ENCODE measurements at regions not wholly inside any gene's neighbourhood (a gene's known extent, or its start where the extent isn't known, plus 50 kb on each side); places are given as distances from the start of the nearest gene placed in this dataset.
"Not testable (repeated sequence)": the region's sequence is repeated elsewhere in the genome, so short reads cannot be mapped to it uniquely, and the experiment has no call there.

- peak in 1 of 2 experiments; percentile 63 for DNase-seq
Observed at GRCh38 chr17:77786740-77787505, 171.6 kb upstream of the TNRC6C start.

- peak; percentile 71 to 84 for DNase-seq
Observed at GRCh38 chr17:77790143-77790829, 168.2 kb upstream of the TNRC6C start.

GRCh38 chr17:77792626-77793025, 165.9 kb upstream of the TNRC6C start:
- no peak for DNase-seq

GRCh38 chr17:77793146-77793970, 165.1 kb upstream of the TNRC6C start:
- no peak for DNase-seq

GRCh38 chr17:77793971-77794235, 164.6 kb upstream of the TNRC6C start:
- DNase-seq, result no peak

GRCh38 chr17:77794846-77795245, 163.7 kb upstream of the TNRC6C start:
- DNase-seq, result no peak

GRCh38 chr17:77795685-77796084, 162.8 kb upstream of the TNRC6C start:
- DNase-seq, result no peak

- DNase-seq, result peak in 1 of 2 experiments; percentile 30
Observed at GRCh38 chr17:77796176-77796860, 162.2 kb upstream of the TNRC6C start.

- no peak for DNase-seq
Observed at GRCh38 chr17:77798031-77798430, 160.5 kb upstream of the TNRC6C start.

GRCh38 chr17:77798481-77798880, 160.0 kb upstream of the TNRC6C start:
- no peak for DNase-seq

GRCh38 chr17:77800816-77801215, 157.7 kb upstream of the TNRC6C start:
- no peak for DNase-seq

GRCh38 chr17:77801545-77802332, 156.8 kb upstream of the TNRC6C start:
- DNase-seq, result no peak

- DNase-seq, result no peak
Observed at GRCh38 chr17:77802333-77802615, 156.2 kb upstream of the TNRC6C start.

- DNase-seq, result peak; percentile 66 to 71
Observed at GRCh38 chr17:77802811-77803220, 155.7 kb upstream of the TNRC6C start.

GRCh38 chr17:77803726-77804125, 154.8 kb upstream of the TNRC6C start:
- no peak for DNase-seq

GRCh38 chr17:77804796-77805426, 153.6 kb upstream of the TNRC6C start:
- no peak for DNase-seq

GRCh38 chr17:77805970-77806369, 152.5 kb upstream of the TNRC6C start:
- not testable (repeated sequence) for DNase-seq

- DNase-seq, result no peak
Observed at GRCh38 chr17:77807051-77807745, 151.3 kb upstream of the TNRC6C start.

GRCh38 chr17:77807746-77808441, 150.6 kb upstream of the TNRC6C start:
- no peak for DNase-seq

GRCh38 chr17:77808686-77809425, 149.6 kb upstream of the TNRC6C start:
- DNase-seq, result no peak
